ENCODE measurements at regions not wholly inside any gene's neighbourhood (a gene's known extent, or its start where the extent isn't known, plus 50 kb on each side); places are given as distances from the start of the nearest gene placed in this dataset.

- no peak for DNase-seq
Measured at GRCh38 chr1:29640428-29640785, 404.1 kb downstream of the PTPRU start.

- DNase-seq: no peak
Measured at GRCh38 chr1:29639741-29640427, 403.6 kb downstream of the PTPRU start.

GRCh38 chr1:29639156-29639736 is 402.9 kb downstream of the PTPRU start:
- no peak for DNase-seq

GRCh38 chr1:29638281-29638680 is 402.0 kb downstream of the PTPRU start:
- DNase-seq: no peak

GRCh38 chr1:29636936-29637335 is 400.6 kb downstream of the PTPRU start:
- no peak for DNase-seq

GRCh38 chr1:29635501-29636263 is 399.4 kb downstream of the PTPRU start:
- no peak for DNase-seq

- DNase-seq: no peak
Measured at GRCh38 chr1:29634746-29635335, 398.5 kb downstream of the PTPRU start.

GRCh38 chr1:29634324-29634723 is 398.0 kb downstream of the PTPRU start:
- no peak for DNase-seq

GRCh38 chr1:29633771-29634170 is 397.4 kb downstream of the PTPRU start:
- DNase-seq: no peak

- DNase-seq: no peak
Measured at GRCh38 chr1:29632806-29633615, 396.7 kb downstream of the PTPRU start.

- no peak for DNase-seq
Measured at GRCh38 chr1:29631836-29632805, 395.8 kb downstream of the PTPRU start.

- DNase-seq: no peak
Measured at GRCh38 chr1:29631361-29631760, 395.0 kb downstream of the PTPRU start.

- DNase-seq: no peak
Measured at GRCh38 chr1:29630756-29631155, 394.4 kb downstream of the PTPRU start.

- no peak for DNase-seq
Measured at GRCh38 chr1:29629814-29630516, 393.6 kb downstream of the PTPRU start.

- DNase-seq: no peak
Measured at GRCh38 chr1:29629401-29629800, 393.1 kb downstream of the PTPRU start.

- no peak for DNase-seq
Measured at GRCh38 chr1:29628190-29628589, 391.9 kb downstream of the PTPRU start.

- no peak for DNase-seq
Measured at GRCh38 chr1:29626726-29627125, 390.4 kb downstream of the PTPRU start.

GRCh38 chr1:29626066-29626465 is 389.7 kb downstream of the PTPRU start:
- DNase-seq: no peak

GRCh38 chr1:29625084-29625420 is 388.7 kb downstream of the PTPRU start:
- DNase-seq: no peak

- DNase-seq: no peak
Measured at GRCh38 chr1:29624320-29625083, 388.2 kb downstream of the PTPRU start.

Data from stimulated activated CD4-positive, alpha-beta T cell treated with anti-CD3 and anti-CD28 coated beads, Interleukin-4, amount 100 ng/mL, for 4 hours (primary cell).